IPS DF 4.7 (cell line): ENCODE measurements at regions not wholly inside any gene's neighbourhood (a gene's known extent, or its start where the extent isn't known, plus 50 kb on each side); places are given as distances from the start of the nearest gene placed in this dataset.
"Not testable (repeated sequence)": the region's sequence is repeated elsewhere in the genome, so short reads cannot be mapped to it uniquely, and the experiment has no call there.

ENCODE experiments used
- DNase-seq: peaks from one replicate; pipeline ENCODE4 v3.0.0-alpha.2; 2013; ENCODE audit warnings: low spot score; ENCODE audit errors: extremely low read depth

- DNase-seq, result no peak
Observed at GRCh38 chr18:41899535-41899934, 55.5 kb upstream of the PIK3C3 start.

- DNase-seq, result no peak
Observed at GRCh38 chr18:41893432-41893831, 61.6 kb upstream of the PIK3C3 start.

GRCh38 chr18:41887100-41887499 is 67.9 kb upstream of the PIK3C3 start:
- no peak for DNase-seq

GRCh38 chr18:41886126-41886807 is 68.8 kb upstream of the PIK3C3 start:
- no peak for DNase-seq

- no peak for DNase-seq
Observed at GRCh38 chr18:41881285-41881684, 73.7 kb upstream of the PIK3C3 start.

GRCh38 chr18:41879256-41879655 is 75.8 kb upstream of the PIK3C3 start:
- DNase-seq, result no peak

- no peak for DNase-seq
Observed at GRCh38 chr18:41875094-41875780, 79.8 kb upstream of the PIK3C3 start.

GRCh38 chr18:41873730-41874129 is 81.3 kb upstream of the PIK3C3 start:
- DNase-seq, result no peak

- no peak for DNase-seq
Observed at GRCh38 chr18:41872206-41872605, 82.8 kb upstream of the PIK3C3 start.

GRCh38 chr18:41871229-41872000 is 83.6 kb upstream of the PIK3C3 start:
- DNase-seq, result no peak

- no peak for DNase-seq
Observed at GRCh38 chr18:41870817-41871216, 84.2 kb upstream of the PIK3C3 start.

- no peak for DNase-seq
Observed at GRCh38 chr18:41870191-41870590, 84.8 kb upstream of the PIK3C3 start.

GRCh38 chr18:41865796-41866195 is 89.2 kb upstream of the PIK3C3 start:
- DNase-seq, result not testable (repeated sequence)

GRCh38 chr18:41864216-41864615 is 90.8 kb upstream of the PIK3C3 start:
- no peak for DNase-seq

- no peak for DNase-seq
Observed at GRCh38 chr18:41862921-41863320, 92.1 kb upstream of the PIK3C3 start.

- no peak for DNase-seq
Observed at GRCh38 chr18:41860987-41861386, 94.0 kb upstream of the PIK3C3 start.

- DNase-seq, result no peak
Observed at GRCh38 chr18:41858761-41859555, 96.1 kb upstream of the PIK3C3 start.

GRCh38 chr18:41853280-41853679 is 101.8 kb upstream of the PIK3C3 start:
- DNase-seq, result no peak

GRCh38 chr18:41850781-41851180 is 104.3 kb upstream of the PIK3C3 start:
- no peak for DNase-seq

- no peak for DNase-seq
Observed at GRCh38 chr18:41849632-41850031, 105.4 kb upstream of the PIK3C3 start.

- no peak for DNase-seq
Observed at GRCh38 chr18:41845563-41845962, 109.5 kb upstream of the PIK3C3 start.

- DNase-seq, result no peak
Observed at GRCh38 chr18:41842886-41843285, 112.1 kb upstream of the PIK3C3 start.
